GM23338 (cell line): ENCODE measurements at regions not wholly inside any gene's neighbourhood (a gene's known extent, or its start where the extent isn't known, plus 50 kb on each side); places are given as distances from the start of the nearest gene placed in this dataset.

Source experiments
- ATAC-seq: fragments of 200-7000 bp; cut with Tn5 transposase; 3 replicates; pipeline ENCODE4 v1.9.1; 2020
- DNase-seq: peaks from one replicate; pipeline ENCODE4 v3.0.0-alpha.2; 2015; ENCODE audit warnings: low spot score
- H2AFZ ChIP-seq: fragments of 200-600 bp; sonication (generic); 2 replicates; pipeline ENCODE4 v1.8.0; 2016; ENCODE audit warnings: antibody characterized with exemption, mild to moderate bottlenecking, moderate library complexity
- H3F3A ChIP-seq: fragments of 200-600 bp; sonication (generic); replicated peaks from 2 replicates; pipeline ENCODE4 v1.8.0; 2017; ENCODE audit warnings: antibody characterized with exemption, mixed run types, low read depth
- H3K27ac ChIP-seq: fragments of 200-600 bp; sonication (generic); 2 replicates; pipeline ENCODE4 v1.6.1; 2016; ENCODE audit warnings: low read depth
- H3K27me3 ChIP-seq: fragments of 200-600 bp; sonication (generic); 2 replicates; pipeline ENCODE4 v1.8.0; 2016; ENCODE audit warnings: mild to moderate bottlenecking, mixed run types, moderate library complexity; ENCODE audit not compliant: insufficient read depth
- H3K36me3 ChIP-seq: fragments of 200-600 bp; sonication (generic); 2 replicates; pipeline ENCODE4 v1.8.0; 2016; ENCODE audit warnings: mild to moderate bottlenecking; ENCODE audit not compliant: insufficient read depth
- H3K4me1 ChIP-seq: fragments of 200-600 bp; sonication (generic); 2 replicates; pipeline ENCODE4 v1.8.0; 2016; ENCODE audit warnings: mild to moderate bottlenecking, moderate library complexity; ENCODE audit not compliant: insufficient read depth
- H3K4me2 ChIP-seq: fragments of 200-600 bp; sonication (generic); 2 replicates; pipeline ENCODE4 v1.7.1; 2017; ENCODE audit warnings: mixed run types
- H3K4me3 ChIP-seq: fragments of 200-600 bp; sonication (generic); 2 replicates; pipeline ENCODE4 v1.6.1; 2016; ENCODE audit warnings: mixed run types
- H3K79me2 ChIP-seq: fragments of 200-600 bp; sonication (generic); replicated peaks from 2 replicates; pipeline ENCODE4 v1.8.0; 2017; ENCODE audit warnings: mild to moderate bottlenecking; ENCODE audit not compliant: insufficient read depth
- H3K9me2 ChIP-seq: fragments of 200-600 bp; sonication (generic); 2 replicates; pipeline ENCODE4 v1.8.0; 2017; ENCODE audit not compliant: insufficient read depth
- H4K20me1 ChIP-seq: fragments of 200-600 bp; sonication (generic); replicated peaks from 2 replicates; pipeline ENCODE4 v1.8.0; 2017; ENCODE audit warnings: mild to moderate bottlenecking; ENCODE audit not compliant: insufficient read depth
- H3K27ac Mint-ChIP-seq: 2 replicates; pipeline ENCODE4 v1.8.0; 2020; ENCODE audit warnings: inconsistent platforms, mild to moderate bottlenecking, moderate library complexity, mixed read lengths
- H3K27me3 Mint-ChIP-seq: 3 replicates; pipeline ENCODE4 v1.8.0; 2022; ENCODE audit warnings: low read depth, mild to moderate bottlenecking, moderate library complexity, mixed read lengths, inconsistent platforms; ENCODE audit not compliant: insufficient read depth, poor library complexity
- H3K36me3 Mint-ChIP-seq: 3 replicates; pipeline ENCODE4 v1.8.0; 2021; ENCODE audit warnings: low read depth, mild to moderate bottlenecking, inconsistent platforms, moderate library complexity, mixed read lengths
- H3K4me1 Mint-ChIP-seq: 3 replicates; pipeline ENCODE4 v1.8.0; 2020; ENCODE audit warnings: mild to moderate bottlenecking, inconsistent platforms, mixed read lengths
- H3K4me3 Mint-ChIP-seq: 3 replicates; pipeline ENCODE4 v1.8.0; 2021; ENCODE audit warnings: moderate library complexity, mild to moderate bottlenecking, inconsistent platforms, mixed read lengths
- H3K9me3 Mint-ChIP-seq: 3 replicates; pipeline ENCODE4 v1.8.0; 2020; ENCODE audit warnings: moderate library complexity, mild to moderate bottlenecking, inconsistent platforms, mixed read lengths
- CREB1 ChIP-seq: fragments of 250-450 bp; sonication (Bioruptor Pico); IDR thresholded peaks from 2 replicates; pipeline ENCODE4 v1.5.0; 2020; ENCODE audit warnings: low read depth, mild to moderate bottlenecking, moderate library complexity
- CTCF ChIP-seq, 2 experiments: fragments of 200-600 bp in 1 of 2; sonication (generic) in 1 of 2; conservative IDR thresholded peaks; 2 replicates each; pipeline versions ENCODE4 v1.5.1 to v1.6.1; 2016 to 2017; ENCODE audit warnings: antibody characterized with exemption in 2 of 2, low read depth in 2 of 2, mild to moderate bottlenecking in 2 of 2, moderate library complexity in 1 of 2
- EZH2 ChIP-seq: fragments of 200-600 bp; sonication (generic); IDR thresholded peaks from one replicate; pipeline ENCODE4 v1.8.0; 2017; ENCODE audit warnings: antibody characterized with exemption, mild to moderate bottlenecking, low read depth; ENCODE audit not compliant: unreplicated experiment
- EZH2phosphoT487 ChIP-seq: fragments of 200-600 bp; sonication (generic); IDR thresholded peaks from one replicate; pipeline ENCODE4 v1.8.1; 2018; ENCODE audit warnings: antibody characterized with exemption; ENCODE audit not compliant: unreplicated experiment
- JUNB ChIP-seq: IDR thresholded peaks from one replicate; pipeline ENCODE4 v1.6.1; 2016; ENCODE audit warnings: antibody characterized with exemption; ENCODE audit not compliant: unreplicated experiment
- POLR2AphosphoS5 ChIP-seq: IDR thresholded peaks from 2 replicates; pipeline ENCODE4 v1.6.1; 2016; ENCODE audit warnings: antibody characterized with exemption, low read depth
- STAT1 ChIP-seq: IDR thresholded peaks from one replicate; pipeline ENCODE4 v1.6.1; 2016; ENCODE audit warnings: antibody characterized with exemption; ENCODE audit not compliant: unreplicated experiment
- ZNF114 ChIP-seq: fragments of 250-450 bp; sonication (Bioruptor Pico); IDR thresholded peaks from 2 replicates; pipeline ENCODE4 v1.5.0; 2020; ENCODE audit warnings: mild to moderate bottlenecking, moderate library complexity
- ZNF331 ChIP-seq: fragments of 250-450 bp; sonication (Bioruptor Pico); IDR thresholded peaks from 2 replicates; pipeline ENCODE4 v1.5.0; 2020; ENCODE audit warnings: low read depth, mild to moderate bottlenecking, moderate library complexity
- TF ChIP-seq, protein P1 (sequence below): IDR thresholded peaks from one replicate; pipeline ENCODE4 v1.6.1; 2018; ENCODE audit warnings: antibody characterized with exemption; ENCODE audit not compliant: unreplicated experiment
- TF ChIP-seq, protein P2 (sequence below): IDR thresholded peaks from 2 replicates; pipeline ENCODE4 v1.6.1; 2016; ENCODE audit warnings: antibody characterized with exemption

- no peaks in the 10 kb centered on the region for H3K36me3 Mint-ChIP-seq
- H3K4me1 Mint-ChIP-seq: peaks cover 6% of the 10 kb centered on the region; the same call in 2 of the 3 replicates
- DNase-seq (no peak), ATAC-seq (no peak)
- H3K4me3 ChIP-seq: no peak overlapping the region
- H3K9me2 ChIP-seq: no peaks in the 10 kb centered on the region
- no peak overlapping the region for H3K4me2 ChIP-seq
- no peaks in the 10 kb centered on the region for H4K20me1 ChIP-seq
- no peaks in the 10 kb centered on the region for H3K36me3 ChIP-seq
- H3K9me3 Mint-ChIP-seq: no peaks in the 10 kb centered on the region
- no peaks in the 10 kb centered on the region for H3K79me2 ChIP-seq
- no peaks in the 10 kb centered on the region for H3K27me3 Mint-ChIP-seq
- H3K4me3 Mint-ChIP-seq: no peak overlapping the region
- no peaks in the 10 kb centered on the region for H3F3A ChIP-seq
- H3K27me3 ChIP-seq: no peaks in the 10 kb centered on the region
- TF ChIP-seq CTCF (conservative IDR thresholded peaks at IDR 0.05; ENCODE audit: low read depth in 2 of 2) (no peak), ZNF331 (no peak), ZNF114 (no peak), EZH2 (no peak), STAT1 (no peak), JUNB (no peak), POLR2AphosphoS5 (no peak), CREB1 (CRISPR knock-in tag) (no peak), EZH2phosphoT487 (no peak)
- TF ChIP-seq, protein P1, sequence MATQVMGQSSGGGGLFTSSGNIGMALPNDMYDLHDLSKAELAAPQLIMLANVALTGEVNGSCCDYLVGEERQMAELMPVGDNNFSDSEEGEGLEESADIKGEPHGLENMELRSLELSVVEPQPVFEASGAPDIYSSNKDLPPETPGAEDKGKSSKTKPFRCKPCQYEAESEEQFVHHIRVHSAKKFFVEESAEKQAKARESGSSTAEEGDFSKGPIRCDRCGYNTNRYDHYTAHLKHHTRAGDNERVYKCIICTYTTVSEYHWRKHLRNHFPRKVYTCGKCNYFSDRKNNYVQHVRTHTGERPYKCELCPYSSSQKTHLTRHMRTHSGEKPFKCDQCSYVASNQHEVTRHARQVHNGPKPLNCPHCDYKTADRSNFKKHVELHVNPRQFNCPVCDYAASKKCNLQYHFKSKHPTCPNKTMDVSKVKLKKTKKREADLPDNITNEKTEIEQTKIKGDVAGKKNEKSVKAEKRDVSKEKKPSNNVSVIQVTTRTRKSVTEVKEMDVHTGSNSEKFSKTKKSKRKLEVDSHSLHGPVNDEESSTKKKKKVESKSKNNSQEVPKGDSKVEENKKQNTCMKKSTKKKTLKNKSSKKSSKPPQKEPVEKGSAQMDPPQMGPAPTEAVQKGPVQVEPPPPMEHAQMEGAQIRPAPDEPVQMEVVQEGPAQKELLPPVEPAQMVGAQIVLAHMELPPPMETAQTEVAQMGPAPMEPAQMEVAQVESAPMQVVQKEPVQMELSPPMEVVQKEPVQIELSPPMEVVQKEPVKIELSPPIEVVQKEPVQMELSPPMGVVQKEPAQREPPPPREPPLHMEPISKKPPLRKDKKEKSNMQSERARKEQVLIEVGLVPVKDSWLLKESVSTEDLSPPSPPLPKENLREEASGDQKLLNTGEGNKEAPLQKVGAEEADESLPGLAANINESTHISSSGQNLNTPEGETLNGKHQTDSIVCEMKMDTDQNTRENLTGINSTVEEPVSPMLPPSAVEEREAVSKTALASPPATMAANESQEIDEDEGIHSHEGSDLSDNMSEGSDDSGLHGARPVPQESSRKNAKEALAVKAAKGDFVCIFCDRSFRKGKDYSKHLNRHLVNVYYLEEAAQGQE: no peak
- TF ChIP-seq, protein P2, sequence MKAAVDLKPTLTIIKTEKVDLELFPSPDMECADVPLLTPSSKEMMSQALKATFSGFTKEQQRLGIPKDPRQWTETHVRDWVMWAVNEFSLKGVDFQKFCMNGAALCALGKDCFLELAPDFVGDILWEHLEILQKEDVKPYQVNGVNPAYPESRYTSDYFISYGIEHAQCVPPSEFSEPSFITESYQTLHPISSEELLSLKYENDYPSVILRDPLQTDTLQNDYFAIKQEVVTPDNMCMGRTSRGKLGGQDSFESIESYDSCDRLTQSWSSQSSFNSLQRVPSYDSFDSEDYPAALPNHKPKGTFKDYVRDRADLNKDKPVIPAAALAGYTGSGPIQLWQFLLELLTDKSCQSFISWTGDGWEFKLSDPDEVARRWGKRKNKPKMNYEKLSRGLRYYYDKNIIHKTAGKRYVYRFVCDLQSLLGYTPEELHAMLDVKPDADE: no peak
- H3K27ac Mint-ChIP-seq: no peak overlapping the region
- H3K27ac ChIP-seq: no peak overlapping the region
- H2AFZ ChIP-seq: no peak overlapping the region
- no peaks in the 10 kb centered on the region for H3K4me1 ChIP-seq
Measured at GRCh38 chr6:53412751-53413150, 64.0 kb upstream of the ELOVL5 start.
